ENCODE measurements at regions not wholly inside any gene's neighbourhood (a gene's known extent, or its start where the extent isn't known, plus 50 kb on each side); places are given as distances from the start of the nearest gene placed in this dataset.

DNA sequence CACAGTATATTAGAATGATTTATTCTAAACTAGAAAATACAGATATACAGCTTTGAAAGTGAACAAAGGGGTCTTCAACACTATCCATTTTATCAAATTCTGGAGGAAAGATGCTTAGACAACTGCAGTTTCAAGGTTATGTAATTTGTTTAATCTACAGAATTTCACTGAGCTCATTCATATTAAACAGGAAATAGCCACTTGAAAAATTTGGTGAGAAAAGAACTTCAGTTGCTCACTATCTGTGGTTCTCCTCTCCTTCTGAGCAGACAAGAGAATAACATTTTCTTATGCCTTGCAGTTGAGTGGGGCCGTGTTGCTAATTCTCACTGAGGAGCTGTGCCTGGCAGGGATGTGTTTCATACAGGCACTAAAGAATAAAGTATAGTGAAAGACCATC is 1428.2 kb downstream of the CDH12 start:
- TF ChIP-seq, protein P1, sequence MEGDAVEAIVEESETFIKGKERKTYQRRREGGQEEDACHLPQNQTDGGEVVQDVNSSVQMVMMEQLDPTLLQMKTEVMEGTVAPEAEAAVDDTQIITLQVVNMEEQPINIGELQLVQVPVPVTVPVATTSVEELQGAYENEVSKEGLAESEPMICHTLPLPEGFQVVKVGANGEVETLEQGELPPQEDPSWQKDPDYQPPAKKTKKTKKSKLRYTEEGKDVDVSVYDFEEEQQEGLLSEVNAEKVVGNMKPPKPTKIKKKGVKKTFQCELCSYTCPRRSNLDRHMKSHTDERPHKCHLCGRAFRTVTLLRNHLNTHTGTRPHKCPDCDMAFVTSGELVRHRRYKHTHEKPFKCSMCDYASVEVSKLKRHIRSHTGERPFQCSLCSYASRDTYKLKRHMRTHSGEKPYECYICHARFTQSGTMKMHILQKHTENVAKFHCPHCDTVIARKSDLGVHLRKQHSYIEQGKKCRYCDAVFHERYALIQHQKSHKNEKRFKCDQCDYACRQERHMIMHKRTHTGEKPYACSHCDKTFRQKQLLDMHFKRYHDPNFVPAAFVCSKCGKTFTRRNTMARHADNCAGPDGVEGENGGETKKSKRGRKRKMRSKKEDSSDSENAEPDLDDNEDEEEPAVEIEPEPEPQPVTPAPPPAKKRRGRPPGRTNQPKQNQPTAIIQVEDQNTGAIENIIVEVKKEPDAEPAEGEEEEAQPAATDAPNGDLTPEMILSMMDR (IDR thresholded peaks at IDR 0.05), result no peak
- no peak for TF ChIP-seq POLR2A (IDR thresholded peaks at IDR 0.05)

All from testis (tissue), 2 donors.